Spleen (tissue), 11 donors: ENCODE measurements at regions not wholly inside any gene's neighbourhood (a gene's known extent, or its start where the extent isn't known, plus 50 kb on each side); places are given as distances from the start of the nearest gene placed in this dataset.

ENCODE experiments used
- DNase-seq: peaks from one replicate; pipeline ENCODE4 v3.0.0-alpha.2; 2020
- H3K27ac ChIP-seq, 8 donors: fragments of 200-600 bp; sonication (generic) in 7 of 8; 1 replicate in 4 of 8; 2 replicates in 4 of 8; pipeline versions ENCODE4 v1.5.0 to v1.8.0; 2016 to 2021; ENCODE audit warnings: inconsistent platforms in 4 of 8, mild to moderate bottlenecking in 4 of 8, moderate library complexity in 1 of 8
- H3K27me3 ChIP-seq, 7 donors: fragments of 200-600 bp; sonication (generic) in 6 of 7; replicated peaks in 1 of 7; 1 replicate in 4 of 7; 2 replicates in 3 of 7; pipeline versions ENCODE4 v1.5.0 to v1.8.0; 2016 to 2021; ENCODE audit warnings: inconsistent platforms in 3 of 7, mild to moderate bottlenecking in 1 of 7
- H3K36me3 ChIP-seq, 6 donors: fragments of 200-600 bp; sonication (generic) in 5 of 6; 1 replicate in 4 of 6; 2 replicates in 2 of 6; pipeline versions ENCODE4 v1.5.0 to v1.8.0; 2016 to 2021; ENCODE audit warnings: inconsistent platforms in 2 of 6
- H3K4me1 ChIP-seq, 6 donors: fragments of 200-600 bp; sonication (generic) in 5 of 6; 1 replicate in 3 of 6; 2 replicates in 3 of 6; pipeline versions ENCODE4 v1.5.0 to v1.8.0; 2016 to 2021; ENCODE audit warnings: inconsistent platforms in 3 of 6
- H3K4me3 ChIP-seq, 8 donors: fragments of 200-600 bp; sonication (generic) in 7 of 8; 1 replicate in 4 of 8; 2 replicates in 4 of 8; pipeline versions ENCODE4 v1.5.0 to v1.8.0; 2016 to 2021; ENCODE audit warnings: inconsistent platforms in 4 of 8, mild to moderate bottlenecking in 4 of 8, moderate library complexity in 2 of 8
- H3K9me3 ChIP-seq, 8 donors: fragments of 200-600 bp; sonication (generic) in 7 of 8; 1 replicate in 4 of 8; 2 replicates in 4 of 8; pipeline versions ENCODE4 v1.5.0 to v1.8.0; 2016 to 2021; ENCODE audit warnings: inconsistent platforms in 4 of 8
- CTCF ChIP-seq, 11 experiments: fragments of 200-600 bp in 7 of 11; fragments of 450-650 bp in 4 of 11; sonication (generic) in 4 of 11; IDR thresholded peaks in 8 of 11; conservative IDR thresholded peaks in 3 of 11; 1 replicate in 7 of 11; 2 replicates in 4 of 11; pipeline versions ENCODE4 v1.4.0 to v1.8.0; 2016 to 2021; ENCODE audit warnings: antibody characterized with exemption in 11 of 11, inconsistent platforms in 4 of 11, mild to moderate bottlenecking in 1 of 11
- POLR2A ChIP-seq, 3 donors: fragments of 450-650 bp; IDR thresholded peaks; one replicate each; pipeline ENCODE4 v1.5.1; 2017; ENCODE audit warnings: antibody characterized with exemption in 3 of 3, mild to moderate bottlenecking in 1 of 3
- POLR2AphosphoS5 ChIP-seq, 3 donors: sonication (generic); formaldehyde crosslinking; IDR thresholded peaks; one replicate each; pipeline ENCODE4 v1.5.1; 2017; ENCODE audit warnings: antibody characterized with exemption in 3 of 3
- WGBS, 5 donors: extraction: QIAGEN DNeasy Blood & Tissue Kit in 3 of 5; methylation state at CpG; one replicate each; pipeline versions ENCODE4 v1.1.5 to v1.1.7; 2013 to 2018; 5-methylcytosine and 5-hydroxymethylcytosine counted together
- intact Hi-C: fragments of 100-400 bp; cut with DNase I; formaldehyde crosslinking; loops from one replicate; pipeline ENCODE4 v1.15.0; 2023; ENCODE audit warnings: low total_unique reads
- donor health status: healthy with polysubstance abuse.
- donor health status: DM: no; HTN: no; CAD: no; lungs with moderate emphysema.
- donor health status: DM: no; HTN: no; CAD: no.
- donor health status: Bipolar disorder and iron deficiency.
- donor health status: healthy.
- donor health status: DM: no; HTN: no; CAD: no.
- donor health status: DM: yes; HTN: yes; CAD: no.

GRCh38 chr6:166046226-166046625 lies 121.4 kb downstream of the TBXT start:
- H3K9me3 ChIP-seq: peaks cover 0 to 8% (median 2%) of the 10 kb centered on the region in 8 donors
- no peak overlapping the region for H3K4me3 ChIP-seq
- WGBS, 5 donors: 67 to 75% (median 70%) methylated on average over 2 of the region's 2 CpGs
- intact Hi-C loops: no loop called here
- H3K27ac ChIP-seq: no peak overlapping the region
- no peak for DNase-seq
- H3K27me3 ChIP-seq: peaks cover 0 to 16% (median 0%) of the 10 kb centered on the region in 7 donors
- TF ChIP-seq POLR2A (IDR thresholded peaks at IDR 0.05) (no peak), POLR2AphosphoS5 (IDR thresholded peaks at IDR 0.05) (no peak), CTCF (IDR thresholded peaks at IDR 0.05 in 8 of 11, conservative IDR thresholded peaks at IDR 0.05 in 3 of 11) (no peak)
- no peaks in the 10 kb centered on the region for H3K4me1 ChIP-seq
- H3K36me3 ChIP-seq: no peaks in the 10 kb centered on the region

- Histone ChIP-seq H3K27me3 (peaks cover 0 to 16% (median 0%) of the 10 kb centered on the region in 7 donors), H3K9me3 (peaks cover 0 to 4% (median 0%) of the 10 kb centered on the region in 8 donors), H3K4me1 (no peaks in the 10 kb centered on the region), H3K36me3 (no peaks in the 10 kb centered on the region), H3K4me3 (no peak overlapping the region), H3K27ac (no peak overlapping the region)
- WGBS, 5 donors: 47 to 78% (median 64%) methylated on average over 1 of the region's 1 CpG
- intact Hi-C loops: no loop called here
- DNase-seq: no peak
- TF ChIP-seq POLR2A (IDR thresholded peaks at IDR 0.05) (no peak), CTCF (IDR thresholded peaks at IDR 0.05 in 8 of 11, conservative IDR thresholded peaks at IDR 0.05 in 3 of 11) (no peak), POLR2AphosphoS5 (IDR thresholded peaks at IDR 0.05) (no peak)
Measured at GRCh38 chr6:166045860-166046200, 121.8 kb downstream of the TBXT start.

- DNase-seq: no peak
- Histone ChIP-seq H3K4me1 (no peaks in the 10 kb centered on the region), H3K27ac (no peak overlapping the region), H3K27me3 (peaks cover 0 to 16% (median 0%) of the 10 kb centered on the region in 7 donors), H3K9me3 (no peaks in the 10 kb centered on the region), H3K36me3 (no peaks in the 10 kb centered on the region), H3K4me3 (no peak overlapping the region)
- 63 to 82% (median 71%) methylated on average over 3 of the region's 3 CpGs for WGBS, 5 donors
- intact Hi-C loops: no loop called here
- TF ChIP-seq POLR2A (IDR thresholded peaks at IDR 0.05) (no peak), POLR2AphosphoS5 (IDR thresholded peaks at IDR 0.05) (no peak), CTCF (IDR thresholded peaks at IDR 0.05 in 8 of 11, conservative IDR thresholded peaks at IDR 0.05 in 3 of 11) (no peak)
Measured at GRCh38 chr6:166045173-166045859, 122.3 kb downstream of the TBXT start.

- no peak for DNase-seq
- Histone ChIP-seq H3K27me3 (peaks cover 0 to 16% (median 0%) of the 10 kb centered on the region in 7 donors), H3K27ac (no peak overlapping the region), H3K36me3 (no peaks in the 10 kb centered on the region), H3K9me3 (peaks cover 0 to 17% (median 11%) of the 10 kb centered on the region in 8 donors), H3K4me3 (no peak overlapping the region), H3K4me1 (no peaks in the 10 kb centered on the region)
- intact Hi-C loops: no loop called here
- TF ChIP-seq CTCF (IDR thresholded peaks at IDR 0.05 in 8 of 11, conservative IDR thresholded peaks at IDR 0.05 in 3 of 11) (no peak), POLR2AphosphoS5 (IDR thresholded peaks at IDR 0.05) (no peak), POLR2A (IDR thresholded peaks at IDR 0.05) (no peak)
- 72 to 85% (median 81%) methylated on average over 3 to 4 of the region's 4 CpGs for WGBS, 5 donors
Measured at GRCh38 chr6:166041277-166041676, 126.4 kb downstream of the TBXT start.
